GM23248 (cell line): ENCODE measurements at regions not wholly inside any gene's neighbourhood (a gene's known extent, or its start where the extent isn't known, plus 50 kb on each side); places are given as distances from the start of the nearest gene placed in this dataset.

Experiments
- EZH2 ChIP-seq: fragments of 200-600 bp; sonication (generic); IDR thresholded peaks from 2 replicates; pipeline ENCODE4 v1.6.1; 2018; ENCODE audit warnings: antibody characterized with exemption, mild to moderate bottlenecking; ENCODE audit not compliant: insufficient read depth, poor library complexity, severe bottlenecking
- EZH2phosphoT487 ChIP-seq: fragments of 200-600 bp; sonication (generic); IDR thresholded peaks from 2 replicates; pipeline ENCODE4 v1.6.1; 2018; ENCODE audit warnings: antibody characterized with exemption, moderate library complexity, mild to moderate bottlenecking, low read depth; ENCODE audit not compliant: insufficient read depth

- no peak for TF ChIP-seq EZH2
- no peak for TF ChIP-seq EZH2phosphoT487
These were observed 149.6 kb upstream of the MEOX2 start for GRCh38 chr7:15836041-15836440.
